ENCODE measurements at regions not wholly inside any gene's neighbourhood (a gene's known extent, or its start where the extent isn't known, plus 50 kb on each side); places are given as distances from the start of the nearest gene placed in this dataset.

DNA sequence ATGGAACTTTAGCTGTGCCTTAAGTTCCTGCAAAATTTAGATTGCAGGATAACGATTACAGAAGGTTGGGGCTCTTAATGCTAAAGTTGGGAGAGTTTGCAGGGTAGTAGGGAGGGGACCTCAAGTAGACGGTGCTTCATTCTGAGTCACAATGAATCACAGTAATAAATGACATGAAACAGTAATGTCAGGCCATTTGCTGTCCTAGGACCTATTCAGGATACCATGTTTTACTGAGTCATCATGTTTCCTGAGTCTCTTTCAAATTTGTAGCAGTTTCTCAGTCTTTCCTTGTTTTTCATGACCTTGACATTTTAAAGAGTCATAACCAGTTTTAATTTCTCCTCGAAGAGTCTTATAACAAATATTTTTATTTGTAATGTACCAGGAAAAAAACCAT is 406.9 kb upstream of the MAP3K7 start:
- no peak for TF ChIP-seq POLR2A (IDR thresholded peaks at IDR 0.05; ENCODE audit: extremely low read depth, insufficient read length)
- TF ChIP-seq, protein P1, sequence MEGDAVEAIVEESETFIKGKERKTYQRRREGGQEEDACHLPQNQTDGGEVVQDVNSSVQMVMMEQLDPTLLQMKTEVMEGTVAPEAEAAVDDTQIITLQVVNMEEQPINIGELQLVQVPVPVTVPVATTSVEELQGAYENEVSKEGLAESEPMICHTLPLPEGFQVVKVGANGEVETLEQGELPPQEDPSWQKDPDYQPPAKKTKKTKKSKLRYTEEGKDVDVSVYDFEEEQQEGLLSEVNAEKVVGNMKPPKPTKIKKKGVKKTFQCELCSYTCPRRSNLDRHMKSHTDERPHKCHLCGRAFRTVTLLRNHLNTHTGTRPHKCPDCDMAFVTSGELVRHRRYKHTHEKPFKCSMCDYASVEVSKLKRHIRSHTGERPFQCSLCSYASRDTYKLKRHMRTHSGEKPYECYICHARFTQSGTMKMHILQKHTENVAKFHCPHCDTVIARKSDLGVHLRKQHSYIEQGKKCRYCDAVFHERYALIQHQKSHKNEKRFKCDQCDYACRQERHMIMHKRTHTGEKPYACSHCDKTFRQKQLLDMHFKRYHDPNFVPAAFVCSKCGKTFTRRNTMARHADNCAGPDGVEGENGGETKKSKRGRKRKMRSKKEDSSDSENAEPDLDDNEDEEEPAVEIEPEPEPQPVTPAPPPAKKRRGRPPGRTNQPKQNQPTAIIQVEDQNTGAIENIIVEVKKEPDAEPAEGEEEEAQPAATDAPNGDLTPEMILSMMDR (IDR thresholded peaks at IDR 0.05; ENCODE audit: low read depth, low read length): no peak
- TF ChIP-seq, protein P2, sequence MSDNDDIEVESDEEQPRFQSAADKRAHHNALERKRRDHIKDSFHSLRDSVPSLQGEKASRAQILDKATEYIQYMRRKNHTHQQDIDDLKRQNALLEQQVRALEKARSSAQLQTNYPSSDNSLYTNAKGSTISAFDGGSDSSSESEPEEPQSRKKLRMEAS (IDR thresholded peaks at IDR 0.05; ENCODE audit: low read depth, low read length): no peak
